ENCODE measurements at regions not wholly inside any gene's neighbourhood (a gene's known extent, or its start where the extent isn't known, plus 50 kb on each side); places are given as distances from the start of the nearest gene placed in this dataset.

DNA sequence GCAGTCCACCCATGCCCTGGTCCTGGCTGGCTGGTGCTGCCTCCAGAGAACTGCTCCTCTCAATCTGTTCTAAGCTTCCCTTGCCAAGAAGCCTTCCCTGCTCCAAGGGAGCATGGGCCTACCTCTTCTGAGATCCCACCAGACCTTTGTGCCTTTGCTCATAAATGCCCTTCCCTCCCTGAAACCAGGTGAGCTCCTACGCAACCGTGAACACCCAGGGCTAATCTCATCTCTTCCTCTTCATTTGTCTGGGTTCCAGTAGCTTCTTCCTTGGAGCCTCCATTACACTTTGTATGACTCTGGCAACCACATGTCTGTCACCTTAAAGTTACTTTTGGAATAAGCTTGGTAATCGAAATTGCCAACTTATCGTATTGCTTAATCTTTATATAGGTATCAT, 270.6 kb downstream of the PBX3 start:
- no peak for DNase-seq (ENCODE audit: low read depth)

DNA sequence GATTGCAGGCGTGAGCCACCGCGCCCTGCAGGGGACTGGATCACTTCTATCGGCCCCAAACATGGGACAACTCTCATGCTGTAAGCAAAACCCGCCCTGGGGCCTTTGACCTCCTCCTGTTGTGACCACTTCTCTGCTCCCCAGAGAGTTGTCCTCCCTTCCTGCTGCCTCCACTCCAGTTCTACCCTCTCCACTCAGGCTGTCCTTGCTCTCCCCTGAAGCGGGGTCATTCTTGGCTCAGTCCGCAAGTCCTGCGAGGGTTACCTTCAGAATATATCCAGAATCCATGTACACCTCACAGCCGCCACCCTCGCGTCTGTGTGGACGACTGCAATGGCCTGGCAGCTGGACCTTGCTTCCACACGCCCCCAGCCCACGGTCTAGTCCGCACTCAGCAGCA, 273.7 kb downstream of the PBX3 start:
- no peak for DNase-seq (ENCODE audit: low read depth)

DNA sequence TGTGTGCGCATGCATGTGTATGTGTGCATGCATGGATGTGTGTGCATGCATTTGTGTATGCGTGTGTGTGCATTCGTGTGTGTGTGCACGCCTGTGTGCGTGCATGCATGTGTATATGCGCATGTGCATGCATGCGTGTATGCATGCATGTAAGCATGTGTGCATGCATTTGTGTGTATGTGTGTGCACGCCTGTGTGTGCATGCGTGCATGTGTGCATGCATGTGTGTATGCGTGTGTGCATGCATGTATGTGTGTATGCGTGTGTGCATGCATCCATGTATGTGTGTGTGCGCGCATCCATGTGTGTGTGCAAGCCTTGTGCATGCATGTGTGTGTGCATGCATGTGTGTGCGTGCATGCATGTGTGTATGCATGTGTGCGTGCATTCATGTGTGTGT, 276.8 kb downstream of the PBX3 start:
- no peak for DNase-seq (ENCODE audit: low read depth)

DNA sequence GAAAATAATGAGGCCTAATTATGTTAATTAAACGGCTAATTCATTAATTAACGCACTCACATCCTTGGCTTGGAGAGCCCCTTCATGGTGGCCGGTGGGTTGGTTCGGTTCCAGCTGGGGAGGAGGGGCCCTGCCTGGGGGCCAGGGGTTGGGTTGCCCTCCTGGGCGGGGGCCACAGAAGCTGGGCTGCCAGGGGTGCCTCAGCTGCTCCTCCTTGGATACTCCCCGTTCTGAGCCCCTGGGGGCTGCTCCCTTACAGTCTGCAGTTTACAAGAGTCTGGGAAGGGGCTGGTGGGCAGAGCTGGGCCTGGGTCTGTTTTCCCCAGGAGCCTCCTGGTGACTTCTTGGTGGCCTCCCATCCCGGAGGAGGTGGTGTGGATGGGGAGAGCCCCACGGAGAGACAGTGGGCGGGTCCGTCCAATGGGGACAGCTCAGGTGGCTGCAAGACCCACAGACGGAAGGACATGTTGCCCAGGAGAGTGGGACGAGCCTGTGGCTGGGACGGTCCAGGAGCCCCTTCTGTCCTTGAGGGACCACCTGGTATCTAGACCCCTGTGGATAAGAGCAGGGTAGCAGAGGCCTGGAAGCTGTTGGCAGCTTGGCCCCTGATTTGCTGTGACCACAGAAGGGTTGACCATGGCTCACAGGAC, 277.5 kb downstream of the PBX3 start:
- no peak for DNase-seq (ENCODE audit: low read depth)

DNA sequence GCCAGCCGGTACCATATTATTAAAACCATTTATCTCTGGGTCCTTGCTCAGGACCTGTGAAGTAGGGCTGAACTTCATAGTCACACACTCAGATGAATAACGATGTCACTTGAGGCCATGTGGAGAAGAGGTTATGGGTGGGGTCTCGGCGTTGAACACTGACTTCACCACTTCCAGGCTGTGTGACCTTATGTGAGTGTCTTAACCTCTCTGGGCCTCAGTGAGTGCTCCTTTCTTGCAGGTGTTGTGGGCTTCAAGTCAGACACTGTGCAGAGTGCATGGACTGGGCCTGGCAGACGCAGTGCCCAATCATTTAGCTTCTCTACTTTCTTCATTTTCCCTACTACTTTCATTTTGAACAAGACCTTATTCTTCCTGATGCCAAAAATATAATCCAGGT, 278.8 kb downstream of the PBX3 start:
- DNase-seq (ENCODE audit: low read depth), result no peak

DNA sequence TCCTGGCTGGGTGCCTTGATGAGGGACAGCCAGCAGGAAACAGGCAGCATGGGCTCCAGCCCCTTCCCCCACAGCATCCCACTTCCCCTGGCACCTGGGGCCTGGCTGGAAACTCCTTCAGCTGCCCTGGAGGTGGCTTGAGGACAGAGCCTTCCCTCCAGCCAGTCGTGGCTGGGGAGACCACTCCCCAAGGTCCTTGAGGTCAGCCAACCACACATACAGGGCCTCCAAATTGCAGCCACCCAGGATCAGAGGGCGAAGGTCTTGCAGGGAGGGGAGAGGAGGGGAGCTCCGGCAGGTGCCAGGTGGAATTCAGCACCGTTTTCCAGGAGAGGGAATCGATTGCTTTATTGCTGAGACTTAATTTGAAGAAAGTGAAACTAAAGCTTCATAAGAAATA, 280.4 kb downstream of the PBX3 start:
- no peak for DNase-seq (ENCODE audit: low read depth)

DNA sequence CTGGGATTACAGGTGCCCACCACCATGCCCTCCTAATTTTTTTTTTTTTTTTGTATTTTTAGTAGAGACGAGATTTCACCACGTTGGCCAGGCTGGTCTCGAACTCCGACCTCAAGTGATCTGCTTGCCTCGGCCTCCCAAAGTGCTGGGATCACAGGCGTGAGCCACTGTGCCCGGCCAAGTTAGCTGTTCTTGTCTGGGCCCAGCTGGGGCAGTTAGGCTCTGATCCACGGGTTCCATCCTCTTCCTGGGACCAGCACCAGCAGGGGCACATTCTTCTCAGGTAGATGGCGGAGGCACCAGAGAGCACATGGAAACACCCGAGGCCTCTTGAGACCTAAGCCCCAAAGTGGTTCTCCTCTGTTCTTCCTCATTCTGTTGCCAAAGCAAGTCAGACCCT, 281.6 kb downstream of the PBX3 start:
- DNase-seq (ENCODE audit: low read depth), result no peak

DNA sequence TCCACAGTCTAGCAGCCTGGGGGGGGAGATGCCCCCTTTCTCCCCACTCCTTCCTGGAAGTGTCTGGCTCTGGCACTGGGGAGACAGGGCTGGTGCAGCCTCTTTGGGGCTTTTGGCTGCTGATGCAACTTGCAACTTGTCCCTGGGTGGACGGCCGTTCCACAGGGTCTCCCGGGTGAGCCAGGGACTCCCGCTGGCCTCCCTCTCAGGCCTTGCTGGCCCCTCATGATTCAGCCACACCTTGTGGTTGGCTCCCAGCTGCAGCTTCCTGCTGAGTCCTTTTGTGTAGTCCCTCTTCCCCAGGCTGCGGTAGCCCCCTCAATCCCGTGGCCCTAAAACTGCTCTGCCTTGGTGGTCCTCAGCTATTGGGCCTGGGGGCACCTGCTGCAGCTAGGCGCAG, 283.5 kb downstream of the PBX3 start:
- no peak for DNase-seq (ENCODE audit: low read depth)

DNA sequence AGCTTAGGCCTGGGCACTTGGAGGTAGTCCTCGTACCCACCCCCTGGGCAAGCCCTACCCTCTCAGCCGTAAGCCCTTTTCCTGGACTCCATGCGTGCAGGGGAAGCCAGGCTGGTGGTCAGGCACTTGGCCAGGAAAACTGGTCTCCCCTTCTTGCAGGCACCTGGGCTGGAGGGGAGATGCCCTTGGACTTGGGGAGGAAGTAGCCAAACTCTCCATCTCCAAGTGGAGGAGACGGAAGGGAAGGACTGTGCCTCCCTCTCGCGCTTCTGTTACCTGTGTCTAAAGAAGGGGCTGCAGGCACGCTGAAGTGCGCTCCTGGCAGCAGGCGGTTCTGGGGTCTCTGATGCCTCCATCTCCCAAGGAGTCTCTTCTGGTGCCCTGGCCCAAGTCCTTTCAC, 283.9 kb downstream of the PBX3 start:
- DNase-seq (ENCODE audit: low read depth), result no peak

DNA sequence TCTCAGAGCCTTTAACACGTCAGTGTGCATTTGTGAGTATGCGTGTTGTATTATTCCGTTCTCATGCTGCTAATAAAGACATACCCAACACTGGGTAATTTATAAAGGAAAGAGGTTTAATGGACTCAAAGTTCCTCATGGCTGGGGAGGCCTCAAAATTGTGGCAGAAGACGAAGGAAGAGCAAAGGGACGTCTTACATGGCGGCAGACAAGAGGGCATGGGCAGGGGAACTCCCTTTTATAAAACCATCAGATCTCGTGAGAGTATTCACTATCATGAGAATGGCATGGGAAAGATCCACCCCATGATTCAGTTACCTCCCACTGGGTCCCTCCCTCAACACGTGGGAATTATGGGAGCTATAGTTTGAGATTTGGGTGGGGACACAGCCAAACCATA, 285.0 kb downstream of the PBX3 start:
- DNase-seq (ENCODE audit: low read depth), result no peak

DNA sequence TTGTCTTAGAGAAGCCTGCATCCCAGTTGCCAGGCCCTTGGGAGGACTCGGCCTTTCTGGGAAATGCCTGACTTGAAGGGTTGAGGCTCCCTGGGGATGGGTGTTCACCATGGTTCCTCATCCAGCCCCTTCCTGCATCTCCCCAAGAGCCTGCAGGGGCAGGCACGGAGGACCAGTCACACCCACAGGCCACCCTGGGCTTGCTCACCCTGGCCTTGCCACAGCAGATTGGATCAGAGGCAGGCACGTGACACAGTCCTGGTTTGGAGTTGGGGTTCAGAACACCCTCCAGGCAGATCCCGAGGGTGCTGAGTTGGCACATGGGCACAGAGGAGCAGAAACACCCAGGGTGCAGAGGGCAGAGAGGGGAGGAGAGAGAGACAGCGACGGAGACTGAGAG, 286.1 kb downstream of the PBX3 start:
- DNase-seq (ENCODE audit: low read depth), result no peak

DNA sequence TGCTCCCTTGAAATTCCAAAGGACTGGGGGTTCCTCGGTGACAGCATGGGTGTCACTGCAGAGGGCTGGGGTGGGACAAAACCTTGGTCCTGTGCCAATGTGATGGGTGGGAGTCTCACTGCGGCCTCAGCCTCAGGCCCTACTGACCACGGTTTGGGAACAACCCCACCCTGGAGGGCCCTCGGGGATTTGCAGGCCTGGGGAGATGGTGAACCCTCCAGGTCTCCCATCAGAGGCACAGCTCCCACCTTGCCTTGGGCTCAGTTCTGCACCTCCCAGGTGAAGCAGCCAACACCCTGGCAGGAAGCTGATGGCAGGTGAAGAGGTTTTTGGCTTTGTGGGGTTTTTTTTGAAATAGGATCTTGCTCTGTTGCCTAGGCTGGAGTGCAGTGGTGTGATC, 286.8 kb downstream of the PBX3 start:
- no peak for DNase-seq (ENCODE audit: low read depth)

DNA sequence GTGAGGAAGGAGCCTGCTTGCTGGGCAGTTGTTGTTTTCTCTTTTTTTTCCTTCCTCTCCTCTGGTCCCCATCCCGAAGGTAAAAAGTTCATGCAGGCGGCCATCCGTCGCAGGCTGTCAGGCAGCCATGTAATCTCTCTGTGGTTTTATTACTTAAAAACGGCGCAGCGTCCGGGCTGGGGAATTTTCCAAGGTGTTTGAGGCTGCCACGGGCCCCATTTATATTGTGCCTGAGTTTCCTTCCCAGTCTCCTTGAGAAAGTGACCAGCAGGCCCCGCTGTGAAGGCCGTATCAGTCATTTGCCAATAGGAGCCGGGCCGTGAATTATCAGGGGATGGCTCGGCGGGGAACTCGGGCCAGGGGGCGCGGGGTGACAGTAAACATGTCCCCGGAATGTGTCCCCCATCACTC, 289.7 kb downstream of the PBX3 start:
- DNase-seq (ENCODE audit: low read depth), result no peak

DNA sequence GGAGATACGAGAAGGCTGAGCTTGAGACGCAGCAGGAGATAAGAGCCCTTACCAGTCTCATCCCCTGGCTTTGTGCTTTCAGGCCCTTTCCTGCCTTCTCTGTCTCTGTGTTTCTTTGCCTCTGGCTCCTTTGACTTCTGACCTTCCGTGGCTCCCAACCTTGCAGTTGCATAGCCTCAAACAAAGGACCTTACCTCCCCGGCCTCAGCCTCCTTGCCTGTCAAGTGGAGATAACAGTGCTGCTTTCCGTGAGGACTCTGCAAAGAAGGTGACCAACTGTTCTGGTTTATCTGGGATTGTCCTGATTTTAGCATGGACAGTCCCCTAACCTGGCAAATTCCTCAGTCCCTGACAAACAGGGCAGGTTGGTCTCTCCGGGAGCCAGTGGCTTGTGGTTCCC, 287.8 kb upstream of the MVB12B start:
- no peak for DNase-seq (ENCODE audit: low read depth)

DNA sequence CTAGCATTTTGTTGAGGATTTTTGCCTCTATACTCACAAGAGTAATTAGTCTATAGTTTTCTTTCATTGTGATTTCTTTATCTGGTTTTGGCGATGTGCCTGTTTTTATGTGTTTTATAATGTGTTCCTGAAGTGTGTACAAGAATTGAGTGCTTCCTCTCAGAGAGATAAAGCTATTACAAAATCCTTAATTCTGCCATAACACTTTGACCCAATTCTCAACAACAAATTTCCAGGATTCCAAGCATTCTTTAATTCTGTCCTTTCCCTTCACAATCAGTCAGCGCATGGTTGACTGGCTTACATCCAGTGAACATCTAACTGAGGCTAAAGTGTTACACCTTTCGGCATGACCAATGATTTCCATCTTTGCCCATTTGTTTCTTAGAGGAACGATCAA, 282.9 kb upstream of the MVB12B start:
- no peak for DNase-seq (ENCODE audit: low read depth)

DNA sequence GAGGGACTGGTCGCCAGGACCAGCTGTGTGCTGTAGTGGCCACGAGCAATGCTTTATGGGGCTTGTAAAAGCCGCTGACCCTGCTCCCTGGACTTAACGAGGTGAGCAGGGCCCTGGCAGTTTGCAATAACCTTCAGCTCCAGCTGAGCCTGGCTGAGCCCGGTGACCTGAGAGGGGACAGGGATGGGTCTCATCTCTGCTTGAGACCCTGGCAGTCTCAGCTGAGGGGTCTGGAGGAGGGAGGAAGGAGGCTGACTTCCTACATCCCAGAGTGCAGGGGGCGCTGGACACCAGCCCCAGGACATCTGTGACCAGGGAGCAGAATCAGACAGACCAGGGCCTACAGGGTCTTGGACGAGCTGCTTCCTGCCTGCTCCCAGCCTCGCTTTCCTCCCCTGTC, 277.5 kb upstream of the MVB12B start:
- DNase-seq (ENCODE audit: low read depth), result no peak

DNA sequence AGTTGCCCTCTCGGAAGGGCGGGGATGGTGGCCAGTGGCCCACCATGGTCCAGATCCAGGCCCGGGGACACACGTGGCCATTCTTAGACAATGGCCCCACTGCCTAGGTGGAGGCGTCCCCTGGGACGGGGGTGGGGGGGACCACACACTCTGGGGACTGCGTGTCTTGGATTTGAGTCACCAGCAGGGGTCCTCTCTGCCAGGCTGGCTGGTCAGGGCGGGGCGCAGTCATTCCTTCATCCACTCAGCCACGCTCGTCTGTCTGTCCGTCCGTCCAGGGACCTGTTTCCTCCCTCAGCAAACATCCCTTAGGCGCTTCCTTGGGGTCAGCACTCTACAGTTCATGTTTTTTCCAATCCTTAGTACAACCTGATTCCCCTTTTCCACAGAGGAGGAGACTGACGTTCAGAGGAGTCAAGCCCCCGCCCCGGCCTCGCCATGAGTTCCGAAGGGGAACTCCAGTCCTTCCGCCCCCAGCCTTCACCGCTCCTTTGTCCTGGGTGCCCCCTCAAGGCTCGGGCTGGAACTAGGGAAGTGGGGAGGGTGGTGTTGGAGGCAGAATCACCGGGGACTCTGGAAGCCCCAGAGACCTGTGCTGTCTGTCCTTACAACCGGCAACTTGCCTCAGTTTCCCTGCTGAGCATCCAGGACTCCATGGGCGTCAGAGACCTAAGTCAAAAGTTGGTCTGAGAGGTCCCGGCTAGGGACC, 276.6 kb upstream of the MVB12B start:
- DNase-seq (ENCODE audit: low read depth), result no peak

DNA sequence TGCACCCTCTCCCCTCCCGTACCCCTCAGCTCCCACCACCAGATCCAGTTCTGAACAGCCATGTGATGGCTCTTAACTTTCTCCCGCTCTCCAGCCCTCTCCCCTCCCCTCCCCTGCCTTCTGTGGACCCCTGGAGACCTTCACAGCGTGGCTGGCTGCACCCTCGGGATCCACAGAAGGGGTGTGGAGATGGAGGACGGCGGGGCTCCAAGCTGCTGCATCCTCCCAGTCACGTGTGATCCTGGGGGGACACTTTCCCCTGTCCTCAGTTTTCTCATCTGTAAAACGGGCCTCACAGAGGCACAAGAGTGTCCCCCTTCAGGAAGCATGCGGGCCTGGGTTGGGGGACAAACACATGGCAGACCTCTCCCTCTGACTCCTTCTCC, 276.0 kb upstream of the MVB12B start:
- no peak for DNase-seq (ENCODE audit: low read depth)

DNA sequence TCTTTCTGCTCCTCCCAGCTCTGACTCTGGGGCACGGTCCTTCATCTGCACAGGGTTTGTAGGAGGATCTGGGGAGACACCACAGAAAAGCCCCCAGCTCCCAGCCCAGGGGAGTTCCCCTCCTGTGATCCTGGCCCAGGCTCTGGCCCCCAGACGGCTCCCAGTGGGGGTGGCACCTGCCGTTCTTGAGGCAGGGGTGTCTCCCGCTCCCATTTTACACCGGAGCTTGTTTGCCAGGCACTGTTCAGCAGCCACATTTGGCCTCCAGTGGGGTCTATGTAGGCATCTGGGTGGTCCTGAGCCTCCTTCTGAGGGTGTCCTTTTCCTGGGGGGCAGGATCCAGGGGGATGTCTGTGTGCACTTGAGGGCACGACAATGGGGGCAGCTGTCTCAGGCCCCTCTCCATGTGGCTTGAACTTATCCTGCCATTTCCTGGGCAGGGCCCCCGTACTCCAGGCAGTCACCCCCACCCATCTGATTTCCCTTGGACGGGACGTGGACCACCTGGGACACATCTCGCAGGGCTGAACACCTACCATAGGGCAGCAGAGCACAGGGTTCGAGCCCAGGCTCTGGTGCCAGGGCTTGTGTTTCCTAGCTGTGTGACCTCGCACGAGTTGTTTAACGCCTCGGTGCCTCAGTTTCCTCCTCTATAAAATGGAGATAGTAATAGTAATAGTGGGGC, 275.0 kb upstream of the MVB12B start:
- no peak for DNase-seq (ENCODE audit: low read depth)

DNA sequence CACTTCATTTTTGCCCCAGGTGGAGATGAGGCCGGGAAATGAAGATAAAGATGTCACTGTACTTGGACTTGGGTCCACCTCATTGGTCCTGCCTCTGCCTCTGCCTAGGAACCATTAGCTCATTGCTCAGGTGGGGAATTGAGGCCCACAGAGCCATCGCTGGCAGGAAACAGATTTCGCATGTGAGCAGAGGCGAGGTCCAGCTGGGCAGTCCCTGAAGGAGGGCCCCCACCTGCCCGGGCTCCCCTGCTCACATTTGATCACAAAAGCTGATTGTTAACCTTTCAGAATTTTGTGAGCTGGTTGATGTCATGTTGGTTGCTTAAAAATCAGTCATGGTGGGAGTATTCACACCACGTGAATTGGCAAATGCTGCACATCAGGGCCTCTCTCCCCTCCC, 273.8 kb upstream of the MVB12B start:
- DNase-seq (ENCODE audit: low read depth), result no peak

DNA sequence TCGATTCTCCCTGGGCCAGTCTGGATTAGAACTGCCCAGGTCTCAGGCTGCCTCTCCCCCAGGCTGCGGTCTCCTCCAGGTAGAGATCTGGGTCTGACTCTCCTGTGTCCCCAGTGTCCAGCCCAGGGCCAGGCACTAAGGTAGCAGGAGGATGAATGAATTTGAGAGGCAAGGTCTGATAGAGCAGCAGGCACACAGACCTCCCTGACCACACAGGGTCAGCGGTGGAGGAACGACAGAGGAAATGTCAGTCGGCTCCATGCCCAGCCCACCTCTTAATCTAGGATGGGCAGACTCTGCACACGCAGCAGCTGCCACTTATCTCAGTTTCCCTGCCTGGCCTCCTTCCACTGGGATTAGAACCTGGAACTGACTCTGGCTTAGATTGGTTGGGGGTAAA, 272.7 kb upstream of the MVB12B start:
- no peak for DNase-seq (ENCODE audit: low read depth)

DNA sequence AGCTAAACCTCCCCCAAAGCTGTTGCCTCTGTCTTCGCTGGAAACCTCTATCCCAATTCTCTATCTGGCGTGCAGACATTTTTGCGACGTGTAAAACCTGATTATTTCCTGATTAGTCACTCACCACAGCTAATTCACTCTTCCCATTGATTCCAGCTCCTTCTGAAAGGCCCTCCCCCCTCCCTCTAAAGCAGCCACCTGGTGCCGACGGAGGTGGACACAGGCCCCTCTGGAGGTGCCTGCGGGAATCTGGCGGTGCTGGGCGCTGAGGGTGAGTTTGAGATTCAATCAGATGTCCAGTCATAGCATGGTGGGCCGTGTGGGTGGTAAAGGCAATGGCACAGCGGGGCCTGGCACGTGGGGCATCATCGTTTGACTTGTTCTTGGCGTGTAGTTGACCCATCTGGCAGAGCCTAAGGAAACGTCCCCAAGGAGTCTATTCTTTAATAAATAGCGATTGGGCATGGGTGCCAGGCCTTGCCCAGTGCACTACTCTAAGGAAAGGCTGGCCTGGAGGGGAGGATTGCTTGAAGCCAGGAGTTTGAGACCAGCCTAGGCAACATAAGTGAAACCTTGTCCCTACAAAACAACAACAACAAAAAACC, 271.1 kb upstream of the MVB12B start:
- no peak for DNase-seq (ENCODE audit: low read depth)

DNA sequence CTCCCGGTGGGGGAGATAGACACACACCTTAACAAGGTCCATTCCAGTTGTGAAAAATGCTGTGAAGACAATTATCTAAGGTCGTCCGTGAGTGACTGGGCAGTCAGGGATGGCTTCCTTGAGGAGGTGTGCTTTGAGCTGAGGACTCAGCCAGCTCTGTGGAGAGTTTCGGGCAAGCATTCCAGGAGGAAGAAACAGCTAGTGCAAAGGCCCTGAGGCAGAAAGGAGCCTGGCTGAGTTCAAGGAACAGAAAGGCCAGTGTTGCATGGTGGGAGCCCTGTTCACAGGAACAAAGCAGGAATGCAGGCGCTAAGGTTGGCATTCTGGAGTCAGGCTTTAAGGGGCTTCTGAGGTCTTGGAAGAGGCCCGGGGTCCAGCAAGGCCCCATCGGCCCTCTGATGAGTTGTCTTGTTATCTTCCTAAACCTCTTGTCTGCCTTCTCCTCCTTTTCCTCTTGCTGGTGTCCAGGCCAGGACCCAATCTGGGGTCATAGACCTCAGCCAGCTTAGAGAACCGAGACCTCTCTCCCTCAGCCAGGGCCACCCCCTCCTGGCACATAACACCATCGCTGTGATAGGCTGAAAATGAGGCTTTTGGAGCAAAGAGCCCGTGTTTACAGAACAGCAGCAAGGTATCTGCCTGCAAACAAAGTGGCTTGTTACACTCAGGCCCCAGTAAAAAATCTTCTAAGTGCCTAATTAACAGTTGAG, 270.2 kb upstream of the MVB12B start:
- no peak for DNase-seq (ENCODE audit: low read depth)

All from activated T-cell treated with anti-CD3 and anti-CD28 coated beads for 1 hour (primary cell).